Coronary artery (tissue), 2 donors: ENCODE measurements at regions not wholly inside any gene's neighbourhood (a gene's known extent, or its start where the extent isn't known, plus 50 kb on each side); places are given as distances from the start of the nearest gene placed in this dataset.

Experiments used
- DNase-seq: peaks from one replicate; pipeline ENCODE4 v3.0.0-alpha.2; 2017; ENCODE audit warnings: low spot score
- H3K27ac ChIP-seq, 2 donors: fragments of 200-600 bp; sonication (generic); one replicate each; pipeline ENCODE4 v1.5.1; 2016 to 2019
- H3K4me3 ChIP-seq: fragments of 200-600 bp; sonication (generic); 2 replicates; pipeline ENCODE4 v1.5.1; 2016; ENCODE audit warnings: mild to moderate bottlenecking, moderate library complexity
- CTCF ChIP-seq: fragments of 200-600 bp; sonication (generic); IDR thresholded peaks from one replicate; pipeline ENCODE4 v1.5.1; 2019; ENCODE audit warnings: antibody characterized with exemption

- no peak for DNase-seq
- no peak for TF ChIP-seq CTCF
- Histone ChIP-seq H3K27ac (no peak overlapping the region), H3K4me3 (no peak overlapping the region)
Measured at GRCh38 chr4:57777876-57778275, 667.7 kb upstream of the IGFBP7 start.

GRCh38 chr4:57774681-57775080 lies 664.5 kb upstream of the IGFBP7 start:
- TF ChIP-seq CTCF: no peak
- DNase-seq: no peak
- no peak overlapping the region for H3K27ac ChIP-seq
- H3K4me3 ChIP-seq: no peak overlapping the region

- no peak overlapping the region for H3K4me3 ChIP-seq
- TF ChIP-seq CTCF: no peak
- DNase-seq: no peak
- H3K27ac ChIP-seq: no peak overlapping the region
Measured at GRCh38 chr4:57774171-57774570, 664.0 kb upstream of the IGFBP7 start.

GRCh38 chr4:57766341-57766740 lies 656.2 kb upstream of the IGFBP7 start:
- H3K4me3 ChIP-seq: no peak overlapping the region
- no peak for DNase-seq
- H3K27ac ChIP-seq: no peak overlapping the region
- TF ChIP-seq CTCF: no peak

- no peak for DNase-seq
- no peak for TF ChIP-seq CTCF
- Histone ChIP-seq H3K27ac (no peak overlapping the region), H3K4me3 (no peak overlapping the region)
Measured at GRCh38 chr4:57764856-57765255, 654.7 kb upstream of the IGFBP7 start.

GRCh38 chr4:57763070-57763469 lies 652.9 kb upstream of the IGFBP7 start:
- TF ChIP-seq CTCF: no peak
- Histone ChIP-seq H3K27ac (no peak overlapping the region), H3K4me3 (no peak overlapping the region)
- no peak for DNase-seq

- no peak for DNase-seq
- Histone ChIP-seq H3K27ac (no peak overlapping the region), H3K4me3 (no peak overlapping the region)
- no peak for TF ChIP-seq CTCF
Measured at GRCh38 chr4:57740625-57741190, 630.5 kb upstream of the IGFBP7 start.
